SK-N-SH (cell line): ENCODE measurements at regions not wholly inside any gene's neighbourhood (a gene's known extent, or its start where the extent isn't known, plus 50 kb on each side); places are given as distances from the start of the nearest gene placed in this dataset.

Experiments
- EP300 ChIP-seq, 2 experiments: IDR thresholded peaks; 2 replicates each; pipeline versions ENCODE4 v1.4.0 to v1.6.1; 2012; ENCODE audit warnings: borderline replicate concordance in 1 of 2, low read depth in 1 of 2, low read length in 1 of 2
- EZH2phosphoT487 ChIP-seq: fragments of 200-600 bp; sonication (generic); IDR thresholded peaks from 2 replicates; pipeline ENCODE4 v1.6.1; 2017; ENCODE audit warnings: low read depth, mixed run types, mild to moderate bottlenecking, antibody characterized with exemption, moderate library complexity, borderline replicate concordance
- FOXM1 ChIP-seq: IDR thresholded peaks from 2 replicates; pipeline ENCODE4 v1.4.0; 2012; ENCODE audit warnings: low read depth, mild to moderate bottlenecking
- MXI1 ChIP-seq: IDR thresholded peaks from 2 replicates; pipeline ENCODE4 v1.6.1; 2012; ENCODE audit warnings: mild to moderate bottlenecking, low read depth, low read length, improper control_type of control experiment
- NRF1 ChIP-seq: IDR thresholded peaks from 2 replicates; pipeline ENCODE4 v1.6.1; 2012; ENCODE audit warnings: low read depth, mild to moderate bottlenecking, low read length
- POLR2AphosphoS5 ChIP-seq: IDR thresholded peaks from 2 replicates; pipeline ENCODE4 v1.6.1; 2012; ENCODE audit warnings: low read depth, low read length
- RAD21 ChIP-seq: IDR thresholded peaks from 2 replicates; pipeline ENCODE4 v1.6.1; 2012; ENCODE audit warnings: mild to moderate bottlenecking, low read length
- TAF1 ChIP-seq: IDR thresholded peaks from 2 replicates; pipeline ENCODE4 v1.6.1; 2012; ENCODE audit warnings: low read depth, mild to moderate bottlenecking, low read length, moderate library complexity, borderline replicate concordance
- TEAD4 ChIP-seq: IDR thresholded peaks from 2 replicates; pipeline ENCODE4 v1.4.0; 2012; ENCODE audit warnings: mild to moderate bottlenecking, borderline replicate concordance; ENCODE audit not compliant: insufficient read depth
- YY1 ChIP-seq: IDR thresholded peaks from 2 replicates; pipeline ENCODE4 v1.4.0; 2012; ENCODE audit warnings: low read depth, mild to moderate bottlenecking
- TF ChIP-seq, protein P1 (sequence below): fragments of 200-600 bp; sonication (generic); IDR thresholded peaks from 2 replicates; pipeline ENCODE4 v1.6.1; 2017; ENCODE audit warnings: antibody characterized with exemption, mild to moderate bottlenecking, moderate library complexity
- TF ChIP-seq, protein P2 (sequence below): IDR thresholded peaks from 2 replicates; pipeline ENCODE4 v1.6.1; 2012; ENCODE audit warnings: mild to moderate bottlenecking, low read depth, low read length, moderate library complexity
- TF ChIP-seq, protein P3 (sequence below): IDR thresholded peaks from 2 replicates; pipeline ENCODE4 v1.4.0; 2012; ENCODE audit warnings: low read depth
- TF ChIP-seq, protein P4 (sequence below): fragments of 150-350 bp; IDR thresholded peaks from 2 replicates; pipeline ENCODE4 v1.6.1; 2017; ENCODE audit warnings: antibody characterized with exemption, low read length, low read depth, borderline replicate concordance

DNA sequence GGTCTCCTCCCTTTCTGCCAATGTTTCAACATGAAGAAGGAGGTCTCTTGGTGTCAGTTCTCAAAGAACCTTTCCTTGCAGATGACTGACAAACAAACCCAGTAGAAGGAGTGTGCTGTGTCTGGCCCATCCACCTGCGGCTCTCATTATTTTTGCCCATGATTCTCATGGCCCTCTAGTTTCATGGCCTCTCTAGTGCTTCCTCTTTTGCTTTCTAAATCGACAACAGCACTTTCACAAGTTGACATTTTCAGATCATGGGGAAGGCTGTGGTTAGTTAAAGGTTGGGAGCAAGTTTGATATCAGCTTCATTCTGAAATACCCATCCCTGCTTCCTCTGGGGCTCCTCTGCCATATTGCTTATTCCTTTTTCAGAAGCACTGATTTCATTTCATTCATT, 805.2 kb downstream of the SLC4A3 start:
- TF ChIP-seq, protein P1, sequence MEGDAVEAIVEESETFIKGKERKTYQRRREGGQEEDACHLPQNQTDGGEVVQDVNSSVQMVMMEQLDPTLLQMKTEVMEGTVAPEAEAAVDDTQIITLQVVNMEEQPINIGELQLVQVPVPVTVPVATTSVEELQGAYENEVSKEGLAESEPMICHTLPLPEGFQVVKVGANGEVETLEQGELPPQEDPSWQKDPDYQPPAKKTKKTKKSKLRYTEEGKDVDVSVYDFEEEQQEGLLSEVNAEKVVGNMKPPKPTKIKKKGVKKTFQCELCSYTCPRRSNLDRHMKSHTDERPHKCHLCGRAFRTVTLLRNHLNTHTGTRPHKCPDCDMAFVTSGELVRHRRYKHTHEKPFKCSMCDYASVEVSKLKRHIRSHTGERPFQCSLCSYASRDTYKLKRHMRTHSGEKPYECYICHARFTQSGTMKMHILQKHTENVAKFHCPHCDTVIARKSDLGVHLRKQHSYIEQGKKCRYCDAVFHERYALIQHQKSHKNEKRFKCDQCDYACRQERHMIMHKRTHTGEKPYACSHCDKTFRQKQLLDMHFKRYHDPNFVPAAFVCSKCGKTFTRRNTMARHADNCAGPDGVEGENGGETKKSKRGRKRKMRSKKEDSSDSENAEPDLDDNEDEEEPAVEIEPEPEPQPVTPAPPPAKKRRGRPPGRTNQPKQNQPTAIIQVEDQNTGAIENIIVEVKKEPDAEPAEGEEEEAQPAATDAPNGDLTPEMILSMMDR = no peak
- TF ChIP-seq MXI1 = no peak
- TF ChIP-seq NRF1 = no peak
- TF ChIP-seq POLR2AphosphoS5 = no peak
- TF ChIP-seq, protein P2, sequence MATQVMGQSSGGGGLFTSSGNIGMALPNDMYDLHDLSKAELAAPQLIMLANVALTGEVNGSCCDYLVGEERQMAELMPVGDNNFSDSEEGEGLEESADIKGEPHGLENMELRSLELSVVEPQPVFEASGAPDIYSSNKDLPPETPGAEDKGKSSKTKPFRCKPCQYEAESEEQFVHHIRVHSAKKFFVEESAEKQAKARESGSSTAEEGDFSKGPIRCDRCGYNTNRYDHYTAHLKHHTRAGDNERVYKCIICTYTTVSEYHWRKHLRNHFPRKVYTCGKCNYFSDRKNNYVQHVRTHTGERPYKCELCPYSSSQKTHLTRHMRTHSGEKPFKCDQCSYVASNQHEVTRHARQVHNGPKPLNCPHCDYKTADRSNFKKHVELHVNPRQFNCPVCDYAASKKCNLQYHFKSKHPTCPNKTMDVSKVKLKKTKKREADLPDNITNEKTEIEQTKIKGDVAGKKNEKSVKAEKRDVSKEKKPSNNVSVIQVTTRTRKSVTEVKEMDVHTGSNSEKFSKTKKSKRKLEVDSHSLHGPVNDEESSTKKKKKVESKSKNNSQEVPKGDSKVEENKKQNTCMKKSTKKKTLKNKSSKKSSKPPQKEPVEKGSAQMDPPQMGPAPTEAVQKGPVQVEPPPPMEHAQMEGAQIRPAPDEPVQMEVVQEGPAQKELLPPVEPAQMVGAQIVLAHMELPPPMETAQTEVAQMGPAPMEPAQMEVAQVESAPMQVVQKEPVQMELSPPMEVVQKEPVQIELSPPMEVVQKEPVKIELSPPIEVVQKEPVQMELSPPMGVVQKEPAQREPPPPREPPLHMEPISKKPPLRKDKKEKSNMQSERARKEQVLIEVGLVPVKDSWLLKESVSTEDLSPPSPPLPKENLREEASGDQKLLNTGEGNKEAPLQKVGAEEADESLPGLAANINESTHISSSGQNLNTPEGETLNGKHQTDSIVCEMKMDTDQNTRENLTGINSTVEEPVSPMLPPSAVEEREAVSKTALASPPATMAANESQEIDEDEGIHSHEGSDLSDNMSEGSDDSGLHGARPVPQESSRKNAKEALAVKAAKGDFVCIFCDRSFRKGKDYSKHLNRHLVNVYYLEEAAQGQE = no peak
- TF ChIP-seq, protein P3, sequence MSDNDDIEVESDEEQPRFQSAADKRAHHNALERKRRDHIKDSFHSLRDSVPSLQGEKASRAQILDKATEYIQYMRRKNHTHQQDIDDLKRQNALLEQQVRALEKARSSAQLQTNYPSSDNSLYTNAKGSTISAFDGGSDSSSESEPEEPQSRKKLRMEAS = no peak
- TF ChIP-seq, protein P4, sequence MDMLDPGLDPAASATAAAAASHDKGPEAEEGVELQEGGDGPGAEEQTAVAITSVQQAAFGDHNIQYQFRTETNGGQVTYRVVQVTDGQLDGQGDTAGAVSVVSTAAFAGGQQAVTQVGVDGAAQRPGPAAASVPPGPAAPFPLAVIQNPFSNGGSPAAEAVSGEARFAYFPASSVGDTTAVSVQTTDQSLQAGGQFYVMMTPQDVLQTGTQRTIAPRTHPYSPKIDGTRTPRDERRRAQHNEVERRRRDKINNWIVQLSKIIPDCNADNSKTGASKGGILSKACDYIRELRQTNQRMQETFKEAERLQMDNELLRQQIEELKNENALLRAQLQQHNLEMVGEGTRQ = no peak
- no peak for TF ChIP-seq FOXM1
- no peak for TF ChIP-seq TEAD4
- TF ChIP-seq EP300 (IDR thresholded peaks at IDR 0.05; ENCODE audit: borderline replicate concordance in 1 of 2, low read depth in 1 of 2, low read length in 1 of 2) = no peak
- TF ChIP-seq TAF1 = no peak
- TF ChIP-seq RAD21 = no peak
- no peak for TF ChIP-seq YY1
- TF ChIP-seq EZH2phosphoT487 = no peak
